ENCODE measurements at regions not wholly inside any gene's neighbourhood (a gene's known extent, or its start where the extent isn't known, plus 50 kb on each side); places are given as distances from the start of the nearest gene placed in this dataset.

DNA sequence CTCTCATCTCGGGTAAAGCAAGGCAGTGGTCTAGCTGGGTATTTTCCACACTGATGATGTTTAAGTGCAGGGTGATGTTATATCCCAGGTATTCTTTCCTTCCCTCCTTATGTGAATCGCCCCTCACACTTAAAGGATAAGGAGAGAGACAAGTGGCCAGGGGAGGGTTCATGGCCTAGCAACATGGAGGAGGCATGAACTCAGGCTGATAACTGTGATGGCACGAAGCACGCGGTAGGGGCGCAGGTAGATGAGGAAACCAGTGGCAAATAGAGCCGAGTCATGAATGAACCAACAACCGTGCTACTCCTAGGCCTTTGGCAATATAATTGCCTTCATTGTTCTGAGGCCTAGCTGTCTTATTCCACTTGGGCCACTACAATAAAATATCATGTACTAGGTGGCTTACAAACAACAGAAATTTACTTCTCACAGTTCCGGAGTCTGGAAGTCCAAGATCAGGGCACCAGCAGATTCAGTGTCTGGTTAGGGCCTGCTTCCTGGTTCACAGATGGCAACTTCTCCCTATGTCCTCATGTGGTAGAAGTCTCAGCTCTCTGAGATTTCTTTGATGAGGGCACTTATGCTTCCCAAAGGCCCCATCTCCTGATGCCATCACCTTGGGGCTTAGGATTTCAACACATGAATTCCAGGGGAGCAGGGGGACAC, 56.0 kb upstream of the PIK3CG start:
- Histone ChIP-seq H3K36me3 (ENCODE audit: control insufficient read depth in 2 of 2, insufficient read depth in 2 of 2, low read length in 1 of 2) (no peaks in the 10 kb centered on the region), H3K4me3 (ENCODE audit: low read length in 2 of 2) (no peak overlapping the region), H3K4me1 (ENCODE audit: control insufficient read depth in 2 of 2, insufficient read depth in 2 of 2, low read length in 2 of 2) (no peaks in the 10 kb centered on the region), H3K9me3 (ENCODE audit: control insufficient read depth in 2 of 2, insufficient read depth in 1 of 2, low read length in 1 of 2) (no peaks in the 10 kb centered on the region), H3K27ac (ENCODE audit: low read depth in 1 of 2, low read length in 1 of 2) (no peak overlapping the region), H3K27me3 (ENCODE audit: control insufficient read depth in 2 of 2, insufficient read depth in 1 of 2, low read length in 1 of 2) (no peaks in the 10 kb centered on the region)
- WGBS = 97% methylated on average over 9 of the region's 9 CpGs
- no peak for DNase-seq (ENCODE audit: low read depth in 6 of 9, low spot score in 9 of 9)

DNA sequence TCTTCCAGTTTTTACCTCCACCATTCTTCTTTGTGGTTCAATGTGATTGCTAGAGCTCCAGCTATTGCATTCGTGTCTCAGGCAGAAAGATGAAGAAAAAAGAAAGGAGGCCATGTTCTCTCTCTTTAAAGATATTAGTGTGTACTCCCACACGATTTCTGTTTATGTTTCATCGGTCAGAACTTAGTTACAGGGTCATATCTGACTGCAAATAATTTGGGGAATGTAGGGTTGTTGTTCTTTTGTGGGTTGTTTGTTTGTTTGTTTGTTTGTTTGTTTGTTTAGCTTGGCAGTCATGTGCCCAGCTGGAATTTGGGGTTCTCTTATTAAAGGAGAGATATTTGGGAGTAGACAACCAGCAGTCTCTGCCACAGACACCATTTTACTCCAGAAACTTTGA, 53.6 kb upstream of the PIK3CG start:
- Histone ChIP-seq H3K27me3 (ENCODE audit: control insufficient read depth in 2 of 2, insufficient read depth in 1 of 2, low read length in 1 of 2) (no peaks in the 10 kb centered on the region), H3K9me3 (ENCODE audit: control insufficient read depth in 2 of 2, insufficient read depth in 1 of 2, low read length in 1 of 2) (no peaks in the 10 kb centered on the region), H3K36me3 (ENCODE audit: control insufficient read depth in 2 of 2, insufficient read depth in 2 of 2, low read length in 1 of 2) (no peaks in the 10 kb centered on the region), H3K4me3 (ENCODE audit: low read length in 2 of 2) (no peak overlapping the region), H3K4me1 (ENCODE audit: control insufficient read depth in 2 of 2, insufficient read depth in 2 of 2, low read length in 2 of 2) (no peaks in the 10 kb centered on the region), H3K27ac (ENCODE audit: low read depth in 1 of 2, low read length in 1 of 2) (no peak overlapping the region)
- DNase-seq (ENCODE audit: low read depth in 6 of 9, low spot score in 9 of 9) = no peak
- 78% methylated on average over 3 of the region's 3 CpGs for WGBS

DNA sequence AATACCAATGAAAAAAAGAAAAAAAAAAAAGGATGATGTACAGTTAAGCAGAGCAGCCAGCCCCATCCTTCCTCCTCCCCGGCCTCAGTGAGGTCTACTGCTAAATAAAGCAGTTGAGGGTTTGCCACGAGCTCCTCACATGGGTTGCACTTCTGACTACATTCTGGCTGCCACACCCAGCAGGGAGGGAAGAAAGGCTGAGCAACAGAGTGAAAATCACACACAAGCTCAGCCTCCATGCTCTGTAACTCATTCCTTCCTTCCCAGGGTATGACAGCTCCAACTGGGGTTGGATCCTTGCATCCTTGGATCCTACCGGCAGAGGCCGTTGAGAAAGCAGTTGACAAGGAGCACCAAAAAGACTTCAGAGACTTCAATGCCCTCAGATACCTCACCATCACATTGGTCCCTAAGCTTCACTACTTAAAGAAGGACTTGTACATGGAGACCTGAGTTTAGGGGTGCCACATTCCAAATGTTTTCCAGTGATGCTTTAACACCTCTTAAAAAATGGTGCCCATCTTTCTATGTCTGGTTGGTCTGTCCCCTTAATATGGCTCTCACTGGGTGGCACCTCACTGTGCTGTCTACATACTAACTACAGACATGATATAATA, 52.9 kb upstream of the PIK3CG start:
- Histone ChIP-seq H3K27me3 (ENCODE audit: control insufficient read depth in 2 of 2, insufficient read depth in 1 of 2, low read length in 1 of 2) (no peaks in the 10 kb centered on the region), H3K4me1 (ENCODE audit: control insufficient read depth in 2 of 2, insufficient read depth in 2 of 2, low read length in 2 of 2) (no peaks in the 10 kb centered on the region), H3K27ac (ENCODE audit: low read depth in 1 of 2, low read length in 1 of 2) (no peak overlapping the region), H3K36me3 (ENCODE audit: control insufficient read depth in 2 of 2, insufficient read depth in 2 of 2, low read length in 1 of 2) (no peaks in the 10 kb centered on the region), H3K4me3 (ENCODE audit: low read length in 2 of 2) (no peak overlapping the region), H3K9me3 (ENCODE audit: control insufficient read depth in 2 of 2, insufficient read depth in 1 of 2, low read length in 1 of 2) (no peaks in the 10 kb centered on the region)
- peak in 1 of 9 donors; percentile 10 for DNase-seq (ENCODE audit: low read depth in 6 of 9, low spot score in 9 of 9)
- WGBS = 66% methylated on average over 4 of the region's 4 CpGs

DNA sequence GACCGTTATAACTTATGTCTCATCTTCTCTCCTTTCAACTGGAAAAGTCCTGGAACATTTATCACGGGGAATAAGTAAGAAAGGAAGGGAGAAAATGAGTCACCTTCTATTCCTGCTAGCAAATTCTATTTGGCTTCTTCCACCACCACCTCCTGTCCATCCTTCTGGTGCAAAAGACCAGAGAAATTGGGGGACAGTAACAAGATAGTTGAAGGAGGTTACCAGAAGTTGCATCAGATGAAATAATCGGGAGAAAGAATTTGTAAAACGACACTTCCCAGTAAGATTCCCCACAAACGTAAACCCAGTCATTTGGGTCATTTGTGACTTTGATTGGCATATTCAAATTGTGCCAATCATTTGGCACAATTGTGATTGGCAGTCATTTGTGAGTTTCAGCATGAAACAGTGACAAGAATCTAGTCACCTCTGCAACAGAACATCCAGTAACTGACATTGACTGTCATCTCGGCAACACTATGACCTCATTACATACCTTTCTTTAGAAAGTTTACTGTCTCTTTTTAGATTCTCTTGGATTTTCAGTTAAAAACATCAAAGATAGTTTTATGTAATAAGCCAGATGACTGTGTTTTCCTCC, 51.3 kb upstream of the PIK3CG start:
- WGBS = 96% methylated on average over 6 of the region's 6 CpGs
- Histone ChIP-seq H3K27ac (ENCODE audit: low read depth in 1 of 2, low read length in 1 of 2) (no peak overlapping the region), H3K4me3 (ENCODE audit: low read length in 2 of 2) (no peak overlapping the region), H3K36me3 (ENCODE audit: control insufficient read depth in 2 of 2, insufficient read depth in 2 of 2, low read length in 1 of 2) (no peaks in the 10 kb centered on the region), H3K27me3 (ENCODE audit: control insufficient read depth in 2 of 2, insufficient read depth in 1 of 2, low read length in 1 of 2) (no peaks in the 10 kb centered on the region), H3K4me1 (ENCODE audit: control insufficient read depth in 2 of 2, insufficient read depth in 2 of 2, low read length in 2 of 2) (no peaks in the 10 kb centered on the region), H3K9me3 (ENCODE audit: control insufficient read depth in 2 of 2, insufficient read depth in 1 of 2, low read length in 1 of 2) (no peaks in the 10 kb centered on the region)
- no peak for DNase-seq (ENCODE audit: low read depth in 6 of 9, low spot score in 9 of 9)

DNA sequence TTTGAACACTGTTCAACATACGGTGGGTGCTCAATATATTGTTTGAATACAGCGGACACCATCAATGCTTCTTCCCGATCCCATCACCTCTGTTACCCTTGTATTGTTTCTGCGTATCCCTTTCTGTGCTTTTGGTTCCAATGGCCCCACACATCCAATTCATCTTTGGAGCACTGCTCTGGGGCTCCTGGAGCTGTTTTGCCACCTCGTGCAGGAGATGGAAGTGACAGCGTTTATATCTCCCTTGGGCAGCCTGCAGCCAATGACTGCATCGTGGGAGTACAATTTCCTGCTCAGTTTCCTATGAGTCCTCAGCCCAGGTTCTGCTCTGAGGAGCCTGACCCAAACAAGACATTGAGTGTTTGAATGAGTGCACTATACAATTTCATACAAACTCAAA, 50.2 kb upstream of the PIK3CG start:
- Histone ChIP-seq H3K27ac (ENCODE audit: low read depth in 1 of 2, low read length in 1 of 2) (no peak overlapping the region), H3K27me3 (ENCODE audit: control insufficient read depth in 2 of 2, insufficient read depth in 1 of 2, low read length in 1 of 2) (no peaks in the 10 kb centered on the region), H3K4me3 (ENCODE audit: low read length in 2 of 2) (no peak overlapping the region), H3K9me3 (ENCODE audit: control insufficient read depth in 2 of 2, insufficient read depth in 1 of 2, low read length in 1 of 2) (no peaks in the 10 kb centered on the region), H3K4me1 (ENCODE audit: control insufficient read depth in 2 of 2, insufficient read depth in 2 of 2, low read length in 2 of 2) (no peaks in the 10 kb centered on the region), H3K36me3 (ENCODE audit: control insufficient read depth in 2 of 2, insufficient read depth in 2 of 2, low read length in 1 of 2) (no peaks in the 10 kb centered on the region)
- 69% methylated on average over 7 of the region's 7 CpGs for WGBS
- DNase-seq (ENCODE audit: low read depth in 6 of 9, low spot score in 9 of 9) = no peak
